ENCODE measurements at regions not wholly inside any gene's neighbourhood (a gene's known extent, or its start where the extent isn't known, plus 50 kb on each side); places are given as distances from the start of the nearest gene placed in this dataset.

DNA sequence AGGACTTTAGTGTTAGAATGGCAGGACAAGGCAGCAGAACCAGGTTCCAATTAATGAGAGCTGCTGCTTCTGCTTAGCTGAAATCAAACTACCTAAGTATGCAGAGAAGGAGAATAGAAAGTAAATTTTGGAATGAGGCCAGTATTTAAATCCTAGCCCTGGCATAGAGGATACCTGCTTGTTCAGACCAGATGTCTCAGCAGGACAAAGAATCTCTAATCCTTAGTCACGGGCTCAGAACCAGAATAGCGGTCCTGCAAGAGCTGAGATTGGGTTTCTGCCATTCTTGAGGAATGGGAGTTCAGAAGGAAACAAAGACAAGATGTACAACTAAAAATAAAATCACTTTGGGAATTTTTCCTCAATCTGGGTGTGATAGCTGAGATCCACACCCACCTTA, 550.8 kb upstream of the TMEM132C start:
- no peak for TF ChIP-seq EZH2 (IDR thresholded peaks at IDR 0.05; ENCODE audit: low read depth)
- TF ChIP-seq, protein P1, sequence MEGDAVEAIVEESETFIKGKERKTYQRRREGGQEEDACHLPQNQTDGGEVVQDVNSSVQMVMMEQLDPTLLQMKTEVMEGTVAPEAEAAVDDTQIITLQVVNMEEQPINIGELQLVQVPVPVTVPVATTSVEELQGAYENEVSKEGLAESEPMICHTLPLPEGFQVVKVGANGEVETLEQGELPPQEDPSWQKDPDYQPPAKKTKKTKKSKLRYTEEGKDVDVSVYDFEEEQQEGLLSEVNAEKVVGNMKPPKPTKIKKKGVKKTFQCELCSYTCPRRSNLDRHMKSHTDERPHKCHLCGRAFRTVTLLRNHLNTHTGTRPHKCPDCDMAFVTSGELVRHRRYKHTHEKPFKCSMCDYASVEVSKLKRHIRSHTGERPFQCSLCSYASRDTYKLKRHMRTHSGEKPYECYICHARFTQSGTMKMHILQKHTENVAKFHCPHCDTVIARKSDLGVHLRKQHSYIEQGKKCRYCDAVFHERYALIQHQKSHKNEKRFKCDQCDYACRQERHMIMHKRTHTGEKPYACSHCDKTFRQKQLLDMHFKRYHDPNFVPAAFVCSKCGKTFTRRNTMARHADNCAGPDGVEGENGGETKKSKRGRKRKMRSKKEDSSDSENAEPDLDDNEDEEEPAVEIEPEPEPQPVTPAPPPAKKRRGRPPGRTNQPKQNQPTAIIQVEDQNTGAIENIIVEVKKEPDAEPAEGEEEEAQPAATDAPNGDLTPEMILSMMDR (conservative IDR thresholded peaks at IDR 0.05), result no peak
